Fibroblast of gingiva (primary cell): ENCODE measurements at regions not wholly inside any gene's neighbourhood (a gene's known extent, or its start where the extent isn't known, plus 50 kb on each side); places are given as distances from the start of the nearest gene placed in this dataset.
A peak's percentile ranks its signal among the peaks of the same experiment; 100 is the strongest.

ENCODE experiments used
- DNase-seq: peaks from one replicate; pipeline ENCODE4 v3.0.0-alpha.2; 2011; ENCODE audit warnings: low read depth

DNA sequence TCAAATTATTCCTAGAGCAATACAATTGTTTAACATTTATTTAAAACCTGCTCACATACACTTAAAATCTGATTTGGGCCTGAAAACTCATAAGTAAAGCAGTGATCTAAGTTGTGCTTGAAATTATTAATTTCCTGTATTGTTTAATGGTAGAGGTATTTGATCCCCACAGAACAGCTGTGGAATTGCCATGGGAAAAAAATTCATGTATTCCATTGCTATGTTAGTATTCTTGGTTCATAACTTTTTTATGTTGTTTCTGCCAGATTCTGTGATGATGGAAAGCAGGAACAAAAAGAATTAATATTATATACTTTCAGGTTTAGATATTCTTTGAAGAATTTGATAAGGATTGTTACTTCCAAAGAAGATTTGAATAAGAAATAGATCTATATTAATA, 831.5 kb upstream of the NR2F2 start:
- DNase-seq, result no peak

DNA sequence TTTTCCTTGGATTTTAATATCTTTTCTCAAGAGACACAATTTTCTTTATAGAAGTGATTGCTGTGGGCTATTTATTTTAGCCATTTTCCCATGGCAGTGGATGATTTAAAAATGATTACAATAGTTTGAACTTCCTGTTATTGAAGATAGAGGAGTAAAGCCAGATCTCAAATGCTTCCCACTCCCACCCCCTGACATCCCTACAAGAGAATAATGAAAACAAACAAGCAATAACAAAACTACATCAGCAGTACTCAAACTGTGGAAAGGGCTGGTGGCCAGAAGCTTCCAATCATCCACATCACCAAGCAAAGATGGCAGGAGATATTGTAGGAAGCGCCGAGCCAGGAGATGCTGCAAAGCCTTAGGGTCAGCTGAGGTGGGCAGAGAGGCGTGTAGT, 831.1 kb upstream of the NR2F2 start:
- DNase-seq, result no peak

DNA sequence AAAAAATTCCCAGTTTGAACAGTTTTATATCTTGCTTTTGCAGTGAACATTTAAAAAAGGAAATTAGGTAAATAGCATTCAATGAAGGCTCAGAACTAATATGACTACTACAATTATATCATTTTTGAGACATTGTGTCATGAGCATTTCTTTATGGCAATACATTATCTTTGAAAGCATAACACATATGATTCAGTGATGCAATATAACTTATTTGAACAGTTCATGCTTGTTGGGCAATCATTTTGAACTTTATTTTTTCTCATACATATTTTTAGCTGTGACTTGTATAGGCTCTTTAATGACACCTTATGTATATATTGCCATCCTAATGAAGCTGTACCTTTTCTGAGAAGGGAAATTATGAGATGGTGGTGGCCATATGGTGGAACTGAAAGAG, 828.6 kb upstream of the NR2F2 start:
- DNase-seq, result no peak

DNA sequence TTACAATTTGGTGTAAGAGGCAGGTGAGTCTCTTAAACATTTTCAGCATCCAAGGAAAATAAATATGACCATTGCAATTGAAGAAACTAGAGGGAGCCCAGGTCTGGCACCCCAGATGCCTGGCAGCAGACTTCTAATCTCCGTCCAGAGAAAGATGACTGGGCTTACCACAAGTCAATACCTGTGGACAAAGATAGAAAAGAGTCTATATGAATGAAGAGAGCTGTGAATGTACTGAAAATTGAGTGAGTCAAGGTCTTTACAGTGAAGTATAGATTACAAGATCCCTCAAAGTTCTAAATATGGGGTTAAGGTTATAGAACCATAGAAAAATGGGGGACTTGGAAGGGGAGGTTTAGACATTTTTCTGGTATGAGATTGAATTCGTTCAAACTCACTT, 827.4 kb upstream of the NR2F2 start:
- DNase-seq, result no peak

DNA sequence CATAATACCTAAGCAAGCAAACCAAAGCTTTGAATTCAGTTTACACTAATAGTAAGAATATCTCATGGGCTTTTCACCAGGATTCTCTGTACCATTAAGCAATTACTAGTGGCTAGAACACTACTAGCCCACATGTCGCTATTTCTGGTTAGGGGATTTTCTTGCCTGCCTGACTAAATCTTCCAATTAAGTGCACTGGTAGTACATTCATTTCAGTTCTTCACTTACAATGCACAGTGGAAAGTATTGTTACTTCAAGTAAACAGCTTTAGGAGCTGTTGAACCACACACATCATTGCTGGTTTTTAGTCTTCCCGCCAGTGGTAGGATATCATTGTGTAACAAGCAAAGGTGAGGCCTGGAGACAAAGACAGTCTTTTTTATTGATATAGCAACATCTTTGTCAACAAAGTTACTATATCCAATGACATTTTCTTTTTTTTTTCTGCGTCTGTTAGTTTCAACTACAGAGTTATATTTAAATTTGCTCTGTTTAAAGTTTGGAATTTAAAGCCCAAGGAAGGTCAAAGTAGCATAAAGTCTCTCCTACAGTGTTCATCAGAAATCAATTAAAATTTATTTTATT, 826.8 kb upstream of the NR2F2 start:
- no peak for DNase-seq

DNA sequence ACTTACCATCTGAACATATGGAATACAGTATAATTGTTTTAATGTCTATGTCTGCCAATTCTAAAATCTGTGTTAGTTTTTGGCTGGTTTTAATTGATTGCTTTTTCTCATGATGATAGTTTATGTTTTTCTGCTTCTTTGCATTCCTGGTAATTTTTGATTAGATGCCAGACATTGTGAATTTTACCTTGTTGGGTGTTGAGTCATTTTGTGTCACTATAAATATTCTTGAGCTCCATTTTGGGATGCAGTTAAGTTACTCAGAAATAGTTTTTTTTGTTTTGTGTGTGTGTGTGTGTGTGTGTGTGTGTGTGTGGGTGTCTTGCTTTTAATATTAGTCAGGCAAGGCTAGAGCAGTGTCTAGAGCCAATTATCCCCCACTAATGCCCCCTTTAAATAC, 818.8 kb upstream of the NR2F2 start:
- no peak for DNase-seq

DNA sequence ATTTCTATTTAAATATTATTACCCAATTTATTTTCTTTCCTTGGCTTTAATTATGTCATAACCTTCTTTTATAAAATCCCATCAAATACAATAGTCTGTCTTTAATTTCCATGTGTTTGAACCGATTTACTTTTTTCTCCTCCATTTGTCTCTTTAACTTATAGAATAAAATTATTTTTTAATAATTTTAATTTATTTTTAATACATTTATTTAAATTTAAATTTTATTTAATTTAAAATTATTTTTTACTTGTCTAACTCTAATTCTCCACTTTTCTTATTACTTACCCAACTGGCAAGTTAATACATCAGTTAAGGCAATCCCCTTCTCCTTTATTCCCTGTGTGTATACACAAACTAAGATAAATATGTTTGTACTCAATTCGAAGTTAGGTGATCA, 817.6 kb upstream of the NR2F2 start:
- no peak for DNase-seq

DNA sequence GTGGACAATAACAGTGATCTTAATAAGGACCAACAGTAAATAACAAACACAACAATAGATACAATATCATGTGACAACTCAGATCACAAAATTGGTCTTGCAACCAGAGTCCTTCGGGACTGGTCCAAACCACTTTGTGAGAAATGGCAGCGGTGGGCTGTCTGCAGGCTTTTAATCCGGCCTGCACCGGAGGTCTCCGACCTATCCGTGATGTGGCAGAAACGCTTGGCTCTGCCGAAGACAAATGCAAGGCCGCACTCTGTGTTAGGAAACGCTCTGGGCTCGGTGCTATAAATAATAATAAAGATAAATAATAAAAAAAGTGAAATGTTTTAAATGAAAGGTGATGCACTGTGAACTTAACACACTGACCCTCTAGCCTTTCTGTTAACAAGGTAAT, 810.6 kb upstream of the NR2F2 start:
- DNase-seq, result no peak

DNA sequence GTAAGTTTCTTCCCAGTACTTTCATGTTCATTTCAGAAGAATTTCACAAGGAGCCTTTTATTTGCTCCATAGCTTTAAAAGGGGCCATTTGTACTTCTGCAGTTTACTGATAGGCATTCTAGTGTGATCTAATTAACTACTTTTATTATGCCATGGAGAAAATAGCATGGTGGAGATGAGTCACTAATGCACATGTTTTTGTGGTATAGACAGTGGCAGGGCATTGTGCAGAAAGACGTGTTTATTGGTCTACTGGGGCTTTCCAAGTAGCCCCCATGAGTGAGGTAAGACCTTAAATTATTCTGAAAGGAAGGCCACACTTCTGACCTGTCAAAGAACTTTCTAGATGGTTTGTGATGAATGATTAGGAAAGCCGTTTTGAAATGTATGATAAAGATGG, 810.0 kb upstream of the NR2F2 start:
- no peak for DNase-seq

DNA sequence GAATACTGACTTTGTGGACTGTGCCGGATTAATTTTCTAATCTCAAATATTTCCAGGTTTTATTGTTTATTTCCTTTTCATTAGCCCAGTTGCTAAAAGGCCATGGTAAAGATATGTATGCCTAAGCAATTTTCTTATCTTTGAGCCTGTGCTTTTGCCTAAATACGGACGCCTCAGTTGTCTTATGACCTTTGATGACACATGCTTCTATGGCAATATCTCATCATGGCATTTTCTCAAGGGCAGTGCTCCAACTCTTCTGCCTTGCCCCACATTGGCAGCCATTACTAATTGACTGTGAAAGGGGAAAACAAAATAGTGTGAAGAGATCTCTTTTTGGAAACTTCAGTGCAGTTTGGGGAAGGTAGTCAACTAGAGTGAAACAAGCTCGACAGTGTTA, 809.6 kb upstream of the NR2F2 start:
- DNase-seq, result no peak

DNA sequence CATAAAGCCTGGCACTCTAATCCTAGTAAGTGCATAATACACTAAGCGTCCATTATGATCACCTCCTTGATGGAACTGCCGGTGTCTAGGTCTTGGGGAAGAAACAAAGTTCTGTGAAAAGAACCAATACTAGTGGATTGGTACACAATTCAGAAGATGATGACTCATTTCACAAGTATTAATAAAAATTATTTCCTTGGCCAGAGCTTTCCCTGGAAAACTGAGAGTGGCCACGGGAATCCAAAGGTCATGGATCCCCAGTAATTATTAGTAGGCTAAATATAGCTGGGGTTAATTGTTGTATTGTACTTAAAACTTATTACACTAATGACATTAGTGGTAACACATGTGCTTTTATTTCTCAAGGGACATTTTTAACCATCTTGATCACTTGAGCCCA, 808.0 kb upstream of the NR2F2 start:
- no peak for DNase-seq

DNA sequence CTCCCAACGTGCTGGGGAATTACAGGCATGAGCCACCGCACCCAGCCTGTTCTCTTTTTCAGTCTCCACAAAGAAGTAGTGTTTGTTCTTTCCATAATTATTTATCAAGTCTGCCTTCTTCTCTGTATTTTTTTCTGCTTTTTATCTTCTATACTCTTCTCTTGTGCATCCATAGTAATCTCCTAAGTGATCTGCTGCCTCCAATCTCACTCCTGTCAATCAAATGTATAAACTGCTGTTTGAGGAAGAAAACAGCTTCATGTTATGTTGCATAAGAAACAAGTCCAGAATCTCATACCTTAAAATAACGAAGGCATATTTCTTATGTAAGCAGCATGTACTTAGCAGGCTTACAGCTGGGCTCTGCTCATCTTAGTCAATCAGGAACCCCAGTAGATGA, 801.6 kb upstream of the NR2F2 start:
- no peak for DNase-seq

DNA sequence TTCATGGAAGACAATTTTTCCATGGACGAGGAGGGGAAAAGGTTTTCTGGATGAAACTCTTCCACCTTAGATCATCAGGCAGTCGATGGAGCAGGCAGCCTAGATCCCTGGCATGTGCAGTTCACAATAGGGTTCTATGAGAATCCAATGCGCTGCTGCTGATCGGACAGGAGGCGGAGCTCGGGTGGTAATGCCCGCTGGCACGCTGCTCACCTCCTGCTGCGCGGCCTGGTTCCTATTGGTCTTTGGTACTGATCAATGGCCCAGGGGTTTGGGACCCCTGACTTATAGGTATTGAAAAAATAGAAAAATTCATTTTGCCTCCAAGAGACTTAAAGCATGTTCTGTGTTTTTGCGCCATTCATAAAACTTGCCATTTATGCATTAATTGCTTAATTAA, 793.9 kb upstream of the NR2F2 start:
- no peak for DNase-seq

DNA sequence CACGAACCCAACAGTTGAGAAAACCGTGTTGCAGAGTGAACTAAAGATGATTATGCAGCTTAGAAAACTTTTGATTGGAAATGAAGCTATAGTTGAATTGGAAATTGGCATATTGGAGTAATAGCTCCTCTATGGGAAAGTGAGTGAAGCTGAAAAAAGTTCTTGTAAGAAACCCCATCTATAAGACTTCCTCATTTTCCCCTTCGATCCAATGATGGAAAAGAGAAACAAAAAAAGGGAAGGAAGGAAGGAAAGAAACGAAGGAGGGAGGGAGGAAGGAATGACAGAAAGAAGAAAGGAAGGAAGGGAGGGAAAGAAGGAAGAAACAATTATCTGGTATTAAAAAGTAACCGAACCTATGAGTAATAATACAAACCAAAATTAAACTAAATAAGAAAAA, 791.8 kb upstream of the NR2F2 start:
- DNase-seq, result no peak

DNA sequence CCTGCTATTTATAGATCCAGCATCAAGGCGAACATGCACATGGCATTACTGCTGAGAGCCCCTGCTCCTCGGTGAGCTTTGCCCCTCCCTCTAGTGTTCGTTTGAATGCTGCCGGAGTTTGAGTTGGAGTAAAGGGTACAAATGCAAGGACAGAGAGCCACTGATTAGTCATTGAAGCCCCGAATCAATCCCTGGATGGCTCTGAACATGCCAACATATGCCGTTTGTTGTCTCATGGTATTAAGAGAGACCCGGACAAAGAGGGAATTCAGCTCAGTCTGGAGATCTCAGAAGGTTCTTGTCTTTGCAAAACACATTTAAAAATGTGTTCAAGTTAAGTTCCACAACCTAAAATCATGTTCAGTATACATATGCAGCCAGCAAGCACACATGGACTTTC, 789.2 kb upstream of the NR2F2 start:
- no peak for DNase-seq

DNA sequence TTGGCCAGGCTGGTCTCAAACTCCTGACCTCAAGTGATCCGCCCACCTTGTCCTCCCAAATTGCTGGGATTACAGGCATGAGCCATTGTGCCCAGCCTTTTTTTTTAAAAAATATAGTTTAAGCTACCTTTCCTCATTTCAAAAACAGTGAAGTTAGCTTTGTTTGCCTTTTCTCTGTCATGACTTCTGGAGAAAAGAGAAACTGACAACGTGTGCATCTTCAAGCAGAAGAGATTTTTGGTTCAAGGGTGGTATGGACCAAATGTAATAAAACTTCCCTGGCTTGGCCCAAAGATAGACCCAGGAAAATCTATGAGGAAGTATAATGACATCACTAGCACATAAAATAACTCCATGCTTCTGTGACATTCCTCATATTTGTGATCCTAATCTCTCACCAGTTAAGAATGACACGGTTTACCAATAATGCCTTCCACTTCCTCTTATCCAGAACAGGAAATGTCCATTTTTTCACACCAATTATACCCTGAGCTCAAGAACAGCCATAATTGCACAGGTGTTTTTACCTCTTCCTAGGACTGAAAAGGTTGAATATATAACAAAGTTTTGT, 781.2 kb upstream of the NR2F2 start:
- DNase-seq, result no peak

DNA sequence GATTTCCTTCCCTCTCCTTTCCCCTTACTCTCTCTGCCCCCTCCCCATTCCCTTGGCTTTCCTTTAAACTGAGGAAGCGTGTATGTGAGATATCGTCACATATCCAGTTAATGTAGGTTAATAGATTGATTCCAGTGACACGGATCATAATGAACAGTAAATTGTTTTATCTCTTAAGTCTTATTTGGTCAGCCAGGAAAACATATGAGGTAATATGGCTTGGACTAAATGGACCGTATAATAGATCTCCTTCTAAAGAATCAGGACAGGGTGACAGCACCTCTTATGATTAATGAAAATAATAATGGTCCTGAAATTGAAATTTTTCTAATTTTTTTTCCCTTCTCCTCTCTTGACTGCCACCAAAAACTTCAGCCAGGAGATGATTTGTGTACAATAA, 779.8 kb upstream of the NR2F2 start:
- DNase-seq, result no peak

DNA sequence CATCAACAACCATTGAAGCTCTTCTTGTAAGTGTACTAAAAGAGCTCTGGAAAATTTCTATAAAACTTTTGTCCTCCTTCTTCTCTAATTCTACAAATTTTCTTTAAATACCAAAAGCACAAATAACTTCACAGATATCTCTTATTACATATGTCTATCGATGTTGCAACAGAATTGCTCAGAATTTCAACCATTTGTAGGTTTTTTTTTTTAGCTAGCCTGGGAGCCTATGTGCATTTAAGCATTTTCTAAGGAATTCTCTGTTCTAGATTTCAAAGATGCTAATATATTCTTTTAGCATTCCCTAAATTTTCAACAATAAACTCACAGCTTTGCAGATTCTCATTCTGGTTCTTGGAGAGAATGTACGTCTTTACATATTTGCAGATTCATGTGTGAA, 774.3 kb upstream of the NR2F2 start:
- DNase-seq, result peak; percentile 13

DNA sequence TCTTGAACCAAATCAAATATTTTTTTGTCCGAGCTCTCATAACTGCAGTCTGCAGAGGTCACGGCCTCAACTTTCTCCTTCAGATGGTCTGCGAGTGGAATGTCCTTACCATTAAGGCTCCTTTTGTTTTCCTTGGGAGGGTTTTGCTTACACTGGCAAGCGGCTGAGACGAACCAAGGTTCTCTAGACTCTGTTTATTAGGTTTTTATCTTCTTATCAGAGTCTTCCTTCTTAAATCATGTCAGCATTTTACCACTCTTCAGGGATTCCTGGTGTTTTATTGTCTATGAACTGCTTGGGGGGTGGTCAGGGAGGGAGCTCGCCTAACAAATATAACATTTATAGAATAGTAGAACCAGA, 773.7 kb upstream of the NR2F2 start:
- DNase-seq, result no peak

DNA sequence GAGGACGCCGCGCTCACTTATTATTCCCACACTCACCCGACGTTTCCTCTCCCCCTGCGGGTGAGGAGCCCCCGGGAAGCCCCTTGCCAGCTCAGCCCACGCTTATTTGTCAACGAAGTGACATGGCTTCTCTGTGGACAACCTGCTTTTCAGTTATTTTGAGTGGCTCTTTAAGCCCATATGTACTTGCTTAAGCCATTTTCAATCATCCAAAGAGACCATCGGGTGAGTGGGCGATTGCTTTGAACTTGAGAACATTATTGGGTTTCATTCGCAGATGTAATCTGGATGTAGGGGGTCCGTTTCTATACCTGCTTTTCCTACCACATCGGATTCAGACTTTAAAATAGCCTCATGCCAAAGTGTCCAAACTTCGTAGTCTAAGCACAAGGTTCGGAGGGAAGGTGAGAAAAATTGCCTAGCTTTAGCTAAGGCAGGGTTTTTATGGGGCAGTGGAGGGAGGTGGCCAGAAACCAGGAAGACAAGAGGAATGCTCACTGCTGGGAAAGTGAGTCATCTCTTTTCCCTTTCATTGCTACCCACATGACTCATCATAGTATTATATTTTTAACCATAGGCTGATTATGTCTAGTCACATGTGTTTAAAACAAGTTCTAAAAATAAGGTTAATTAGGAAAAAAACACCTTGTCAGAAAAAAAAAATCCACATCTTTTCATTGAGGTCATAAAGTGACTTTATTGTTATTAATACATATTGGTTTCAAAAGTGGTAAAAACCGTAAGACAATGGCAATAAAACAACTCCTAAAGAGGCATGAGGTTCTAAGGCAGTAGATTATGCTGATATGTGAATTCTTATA, 773.1 kb upstream of the NR2F2 start:
- peak; percentile 79 for DNase-seq

DNA sequence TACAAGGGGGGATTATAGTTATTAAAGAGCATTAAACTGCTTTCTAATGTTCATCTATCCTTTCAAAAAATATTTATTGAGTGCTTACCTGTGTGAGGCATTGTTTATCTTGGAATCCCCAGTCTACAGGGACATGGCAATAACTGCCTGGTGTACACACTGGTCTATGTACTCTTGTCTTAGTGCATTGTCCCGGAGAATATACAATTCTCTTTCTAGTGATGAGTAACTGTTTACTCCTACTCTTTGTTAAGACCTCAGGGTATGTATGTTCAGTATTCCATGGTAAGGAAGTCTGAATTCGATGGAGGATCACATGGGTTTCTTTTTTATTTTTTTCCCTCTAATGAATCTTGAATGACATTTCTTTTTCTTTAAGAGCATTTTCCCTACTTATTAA, 772.4 kb upstream of the NR2F2 start:
- no peak for DNase-seq

DNA sequence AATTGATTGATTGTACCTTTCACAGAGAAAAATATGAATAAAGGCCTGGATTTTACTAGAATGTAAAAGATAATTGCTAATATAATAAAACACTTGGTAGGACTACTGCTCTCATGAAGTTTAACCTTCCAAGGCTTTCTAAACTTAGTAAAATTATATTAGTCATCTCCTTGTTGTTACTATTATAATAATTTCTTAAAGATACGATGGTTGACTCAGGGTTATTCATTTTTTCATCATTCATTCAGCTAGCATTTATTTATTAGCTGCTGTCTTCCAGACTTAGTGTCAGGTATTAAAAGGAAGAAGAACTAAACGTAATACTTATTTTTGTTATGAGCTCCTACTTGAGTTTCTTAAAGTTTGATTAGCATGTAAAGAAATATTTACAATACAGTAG, 771.6 kb upstream of the NR2F2 start:
- no peak for DNase-seq

DNA sequence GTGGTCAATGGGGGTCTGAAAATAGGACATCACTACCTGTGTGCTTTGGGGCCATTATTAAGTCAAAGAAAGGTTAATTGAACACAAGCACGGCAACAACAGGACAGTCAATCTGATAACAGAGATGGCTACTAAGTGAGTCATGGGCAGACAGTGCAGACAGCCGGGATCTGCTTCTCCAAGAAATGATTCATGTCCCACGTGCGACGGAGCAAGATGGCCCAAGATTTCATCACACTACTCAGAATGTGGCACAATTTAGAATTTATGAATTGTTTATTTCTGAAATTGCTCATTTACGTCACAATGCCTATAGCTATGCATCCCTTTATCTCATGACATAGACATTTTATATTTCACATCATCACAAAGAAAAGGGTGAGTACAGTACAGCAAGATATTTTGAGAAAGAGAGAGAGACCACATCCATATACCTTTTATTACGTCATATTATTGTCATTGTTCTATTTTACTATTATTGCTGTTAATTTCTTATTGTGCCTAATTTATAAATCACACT, 770.6 kb upstream of the NR2F2 start:
- peak; percentile 79 for DNase-seq

DNA sequence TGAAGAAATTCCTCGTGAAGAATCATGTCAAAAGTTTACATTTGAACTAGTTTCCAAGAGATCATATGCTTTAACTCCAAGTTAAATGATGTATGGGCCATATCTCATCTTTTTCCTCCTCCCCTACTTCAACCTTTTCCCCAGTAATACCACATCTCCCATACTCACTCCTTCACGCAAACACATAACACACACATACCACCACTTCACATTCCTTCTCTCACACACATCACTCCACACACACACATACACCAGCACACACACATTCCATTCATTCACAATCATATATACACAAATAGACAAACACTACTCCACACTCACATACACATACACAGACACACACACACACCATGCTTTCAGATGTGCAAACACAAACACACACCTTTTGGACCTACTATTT, 769.0 kb upstream of the NR2F2 start:
- no peak for DNase-seq
